ENCODE measurements at regions not wholly inside any gene's neighbourhood (a gene's known extent, or its start where the extent isn't known, plus 50 kb on each side); places are given as distances from the start of the nearest gene placed in this dataset.
"Not testable (repeated sequence)": the region's sequence is repeated elsewhere in the genome, so short reads cannot be mapped to it uniquely, and the experiment has no call there.

DNA sequence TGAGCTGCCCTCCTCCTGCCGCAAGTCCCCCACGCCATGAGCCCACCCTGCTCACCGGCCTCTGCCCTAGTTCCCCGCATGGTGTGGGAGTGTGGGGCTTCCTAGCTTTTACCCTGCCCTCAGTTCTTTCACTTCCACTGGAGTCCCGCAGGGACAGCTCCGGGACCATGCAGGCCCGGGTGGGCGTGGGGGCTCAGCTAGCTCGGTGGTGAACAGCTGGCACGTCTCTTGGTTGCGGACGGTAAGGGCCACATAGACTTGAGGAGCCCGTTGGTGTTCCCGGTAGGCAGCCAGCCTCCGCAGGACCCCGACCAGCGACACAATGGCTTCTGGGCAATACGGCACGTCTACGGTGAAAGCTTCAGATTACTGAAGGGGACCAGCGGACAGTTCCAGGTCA is 108.9 kb upstream of the CCZ1B start:
- intact Hi-C loops (cut with DNase I) = no loop called here
- Histone ChIP-seq H3K4me3 (no peak overlapping the region), H3K9me3 (no peaks in the 10 kb centered on the region), H3K36me3 (no peaks in the 10 kb centered on the region), H3K4me1 (no peaks in the 10 kb centered on the region), H3K27ac (replicated peaks in 1 of 4) (no peak overlapping the region), H3K27me3 (no peaks in the 10 kb centered on the region)
- TF ChIP-seq CTCF (IDR thresholded peaks at IDR 0.05) (no peak), POLR2AphosphoS5 (IDR thresholded peaks at IDR 0.05) (no peak), POLR2A (IDR thresholded peaks at IDR 0.05; ENCODE audit: low read depth) (no peak), EP300 (IDR thresholded peaks at IDR 0.05) (no peak)
- no peak for DNase-seq (ENCODE audit: extremely low spot score)
- 93% methylated on average over 18 of the region's 21 CpGs for WGBS

GRCh38 chr7:6936626-6937025 is 110.6 kb upstream of the CCZ1B start:
- 80% methylated on average over 7 of the region's 7 CpGs for WGBS
- H3K4me3 ChIP-seq; H3K27me3 ChIP-seq; H3K4me1 ChIP-seq; H3K9me3 ChIP-seq; DNase-seq (ENCODE audit: extremely low spot score); H3K27ac ChIP-seq (replicated peaks in 1 of 4); H3K36me3 ChIP-seq; intact Hi-C loops (cut with DNase I): not testable (repeated sequence)

- H3K4me1 ChIP-seq; H3K27me3 ChIP-seq; H3K9me3 ChIP-seq; H3K36me3 ChIP-seq; H3K4me3 ChIP-seq; DNase-seq (ENCODE audit: extremely low spot score); intact Hi-C loops (cut with DNase I); H3K27ac ChIP-seq (replicated peaks in 1 of 4): not testable (repeated sequence)
- WGBS = 83% methylated on average over 1 of the region's 9 CpGs
These were observed 111.7 kb upstream of the CCZ1B start for GRCh38 chr7:6937746-6938145.

- peak in 2 of 3 experiments; percentile 14 to 42 for TF ChIP-seq CTCF (IDR thresholded peaks at IDR 0.05)
- H3K9me3 ChIP-seq; DNase-seq (ENCODE audit: extremely low spot score); H3K27me3 ChIP-seq; H3K4me1 ChIP-seq; intact Hi-C loops (cut with DNase I); H3K27ac ChIP-seq (replicated peaks in 1 of 4); H3K4me3 ChIP-seq; H3K36me3 ChIP-seq: not testable (repeated sequence)
- 47% methylated on average over 2 of the region's 4 CpGs for WGBS
These were observed 112.2 kb upstream of the CCZ1B start for GRCh38 chr7:6938284-6938683.

DNA sequence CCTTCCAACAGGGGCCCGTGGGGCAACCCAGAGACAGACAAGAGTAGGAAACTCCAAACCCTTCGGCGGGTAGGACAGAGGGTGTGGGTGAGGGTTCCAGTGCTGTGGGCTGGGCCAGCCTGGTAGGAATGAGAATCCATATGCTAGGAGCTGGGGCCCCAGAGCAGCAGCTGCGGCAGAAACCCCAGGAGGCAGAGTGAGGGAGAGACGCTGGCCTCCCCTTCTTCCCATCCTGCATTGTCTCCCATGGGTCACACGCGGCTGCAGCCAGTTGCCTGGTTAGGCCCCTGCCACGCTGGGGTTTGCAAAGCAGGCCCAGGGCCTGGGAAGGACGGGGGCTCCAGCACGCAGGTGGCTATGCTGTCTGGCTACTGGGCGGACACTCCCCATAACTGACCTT is 113.1 kb upstream of the CCZ1B start:
- H3K9me3 ChIP-seq; intact Hi-C loops (cut with DNase I); H3K27me3 ChIP-seq; H3K4me3 ChIP-seq; DNase-seq (ENCODE audit: extremely low spot score); H3K4me1 ChIP-seq; H3K27ac ChIP-seq (replicated peaks in 1 of 4); H3K36me3 ChIP-seq: not testable (repeated sequence)
- WGBS = 88% methylated on average over 4 of the region's 11 CpGs

DNA sequence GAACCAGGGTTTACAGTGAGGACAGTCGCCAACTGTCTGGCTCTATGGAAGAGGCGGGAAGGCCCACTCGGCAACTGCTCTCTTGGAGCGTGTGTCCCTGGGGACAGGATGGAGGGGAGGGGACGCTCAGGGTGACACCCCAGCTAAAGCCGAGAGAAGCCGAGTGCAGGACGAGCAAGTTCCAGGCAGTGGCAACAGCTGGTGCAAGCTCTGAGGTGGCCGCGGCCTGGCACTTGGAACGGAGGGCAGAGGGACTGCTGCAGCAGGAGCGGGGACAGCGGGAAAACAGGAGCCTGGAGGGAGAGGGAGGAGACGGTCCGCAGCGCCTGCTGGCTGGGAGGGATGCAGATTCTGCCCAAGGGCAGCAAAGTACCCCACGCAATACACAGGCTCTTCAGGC is 113.8 kb upstream of the CCZ1B start:
- H3K9me3 ChIP-seq; H3K4me3 ChIP-seq; intact Hi-C loops (cut with DNase I); H3K4me1 ChIP-seq; H3K27me3 ChIP-seq; H3K36me3 ChIP-seq; DNase-seq (ENCODE audit: extremely low spot score); H3K27ac ChIP-seq (replicated peaks in 1 of 4): not testable (repeated sequence)
- 80% methylated on average over 12 of the region's 17 CpGs for WGBS

- H3K27me3 ChIP-seq; H3K27ac ChIP-seq (replicated peaks in 1 of 4); DNase-seq (ENCODE audit: extremely low spot score); H3K9me3 ChIP-seq; H3K36me3 ChIP-seq; intact Hi-C loops (cut with DNase I); H3K4me3 ChIP-seq; H3K4me1 ChIP-seq: not testable (repeated sequence)
- 78% methylated on average over 5 of the region's 5 CpGs for WGBS
These were observed 120.8 kb upstream of the CCZ1B start for GRCh38 chr7:6946873-6947272.

DNA sequence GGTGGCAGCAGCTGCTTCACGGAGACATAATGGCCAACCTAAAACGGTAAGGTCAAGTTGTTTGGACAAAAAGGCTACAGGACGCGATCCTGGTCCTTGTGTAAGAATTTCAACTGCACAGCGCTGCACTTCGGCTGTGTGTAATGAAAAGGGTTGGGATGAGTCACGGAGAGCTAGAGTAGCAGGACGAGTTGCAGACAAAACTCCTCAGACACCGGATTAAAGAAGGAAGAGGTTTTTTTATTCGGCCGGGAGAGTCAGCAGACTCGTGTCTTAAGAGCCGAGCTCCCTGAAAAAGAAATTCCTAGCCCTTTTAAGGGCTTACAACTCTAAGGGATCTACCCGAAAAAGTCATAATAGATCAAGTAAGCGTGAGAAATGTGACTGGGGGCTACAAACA is 124.2 kb upstream of the CCZ1B start:
- DNase-seq (ENCODE audit: extremely low spot score); H3K27me3 ChIP-seq; H3K9me3 ChIP-seq; intact Hi-C loops (cut with DNase I); H3K36me3 ChIP-seq; H3K4me3 ChIP-seq; H3K4me1 ChIP-seq; H3K27ac ChIP-seq (replicated peaks in 1 of 4): not testable (repeated sequence)
- 22% methylated on average over 15 of the region's 15 CpGs for WGBS

DNA sequence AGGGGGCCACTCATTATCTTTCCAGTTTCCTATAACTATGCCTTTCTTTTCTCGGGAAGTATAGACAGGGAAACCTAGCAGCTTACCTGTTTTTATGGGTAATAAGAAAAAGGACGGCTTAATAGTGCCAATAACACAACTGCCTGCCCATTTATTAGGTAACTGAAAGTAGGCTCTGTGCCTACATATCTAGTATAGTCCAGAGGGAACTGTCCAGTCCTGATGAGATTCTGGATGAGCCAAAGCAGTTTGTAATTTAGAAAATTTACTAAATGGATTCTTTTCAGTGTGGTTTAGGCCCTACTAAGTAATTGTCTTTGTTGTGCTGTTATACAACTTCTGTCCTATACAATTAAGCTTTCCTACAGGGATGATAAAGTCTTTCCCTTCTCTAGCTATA is 125.5 kb upstream of the CCZ1B start:
- H3K4me1 ChIP-seq; H3K27me3 ChIP-seq; H3K4me3 ChIP-seq; H3K27ac ChIP-seq (replicated peaks in 1 of 4); DNase-seq (ENCODE audit: extremely low spot score); H3K9me3 ChIP-seq; intact Hi-C loops (cut with DNase I); H3K36me3 ChIP-seq: not testable (repeated sequence)
- 100% methylated on average over 2 of the region's 2 CpGs for WGBS

Measured in esophagus muscularis mucosa (tissue), 4 donors.